GM19372 (cell line): ENCODE measurements at regions not wholly inside any gene's neighbourhood (a gene's known extent, or its start where the extent isn't known, plus 50 kb on each side); places are given as distances from the start of the nearest gene placed in this dataset.

ENCODE experiments used
- ATAC-seq: cut with Tn5 transposase; IDR thresholded peaks from one replicate; pipeline ENCODE4 v1.9.1; 2021; ENCODE audit warnings: mild to moderate bottlenecking, low read depth, moderate library complexity; ENCODE audit not compliant: unreplicated experiment

DNA sequence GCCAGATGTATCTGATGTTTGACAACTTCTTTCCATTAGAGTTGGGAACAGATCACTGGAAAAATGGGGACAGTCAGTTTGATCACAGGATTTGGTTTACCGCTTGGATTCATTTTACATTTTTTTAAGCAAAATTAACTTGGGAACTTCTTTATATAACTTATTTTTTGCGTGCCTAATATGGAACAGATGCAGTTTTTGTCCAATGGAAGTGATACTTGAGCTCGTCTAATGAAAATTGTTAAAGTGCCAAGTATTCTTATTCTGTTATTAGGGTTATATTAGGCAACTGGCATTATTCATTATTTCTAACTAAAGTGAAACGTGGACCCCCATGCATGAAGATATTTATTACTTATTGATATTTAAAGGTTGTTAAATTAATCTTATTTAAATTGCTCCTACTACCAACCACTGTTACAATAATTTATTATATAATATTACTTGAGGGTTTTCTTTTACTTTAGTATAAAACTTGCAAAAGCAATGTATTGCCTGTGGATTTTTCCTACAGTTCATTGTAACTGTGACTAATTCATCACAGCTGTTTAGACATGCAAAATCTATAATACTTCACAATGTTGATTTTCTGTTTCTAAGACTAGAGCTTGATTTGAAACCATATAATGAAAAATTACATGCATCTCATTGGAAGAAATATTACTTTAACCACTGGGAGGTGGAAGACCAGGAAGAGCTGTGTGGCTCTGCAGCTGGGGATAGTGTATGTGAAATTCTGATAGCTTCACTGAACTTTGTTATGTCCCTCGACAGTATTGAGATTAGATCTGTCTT lies 787.3 kb upstream of the WWC1 start:
- ATAC-seq: no peak

- no peak for ATAC-seq
These were observed 783.8 kb upstream of the WWC1 start for GRCh38 chr5:167507463-167508233.

DNA sequence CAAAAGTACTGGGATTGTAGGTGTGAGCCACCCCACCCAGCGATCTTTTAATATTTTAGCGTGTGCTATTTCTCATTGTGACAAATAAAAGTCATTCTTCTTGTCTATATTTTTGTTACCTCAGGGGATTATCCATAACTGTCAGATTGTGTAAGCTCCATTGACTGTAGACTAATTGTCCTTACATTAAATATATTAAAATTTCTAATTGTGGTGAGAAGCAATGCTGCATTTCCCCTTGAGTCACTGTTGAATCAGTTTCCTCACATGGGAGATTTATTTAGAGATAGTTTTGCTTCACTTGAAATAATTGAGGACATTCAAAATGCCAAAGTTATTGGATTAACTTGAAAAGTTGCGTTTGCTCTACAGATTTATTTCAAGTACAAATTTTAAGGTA lies 782.4 kb upstream of the WWC1 start:
- ATAC-seq: no peak

- no peak for ATAC-seq
These were observed 780.2 kb upstream of the WWC1 start for GRCh38 chr5:167511276-167511675.

DNA sequence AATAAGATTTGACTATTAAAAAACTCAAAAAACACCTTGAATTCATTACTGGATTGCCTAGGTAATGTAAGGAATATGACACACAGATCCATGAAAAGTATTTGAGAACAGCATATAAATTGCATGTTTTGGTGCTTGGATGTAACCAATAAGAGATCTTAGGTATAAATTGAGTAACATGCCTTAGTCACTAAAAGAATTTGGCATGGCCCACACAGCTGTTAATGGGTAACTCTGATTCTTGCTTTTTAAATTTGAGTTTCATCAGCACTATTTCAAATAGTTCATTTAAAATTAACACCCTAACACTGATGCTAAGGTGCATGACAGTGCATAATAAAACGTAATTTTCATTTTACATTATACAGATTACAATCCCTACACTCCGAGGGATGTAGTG lies 779.3 kb upstream of the WWC1 start:
- no peak for ATAC-seq

DNA sequence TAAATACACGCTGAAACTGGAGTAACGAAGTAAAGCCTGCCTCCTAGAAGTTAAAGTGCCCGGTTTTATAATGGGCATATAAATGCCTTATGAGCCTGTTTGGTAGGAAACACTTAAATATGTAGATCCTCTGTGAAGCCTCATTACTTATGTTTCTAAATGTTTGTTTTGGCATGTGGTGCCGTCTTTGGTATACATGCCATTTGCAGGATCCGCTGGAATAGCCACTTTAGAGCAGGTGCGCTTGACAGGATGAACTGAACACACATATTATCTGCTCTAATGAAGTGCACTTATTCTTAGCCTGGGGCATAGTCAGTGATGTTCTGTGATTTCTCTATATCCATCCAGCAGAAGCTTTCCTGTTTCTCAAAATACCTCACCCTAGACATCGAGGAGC lies 778.1 kb upstream of the WWC1 start:
- ATAC-seq: no peak

- no peak for ATAC-seq
These were observed 777.0 kb upstream of the WWC1 start for GRCh38 chr5:167514461-167514860.

DNA sequence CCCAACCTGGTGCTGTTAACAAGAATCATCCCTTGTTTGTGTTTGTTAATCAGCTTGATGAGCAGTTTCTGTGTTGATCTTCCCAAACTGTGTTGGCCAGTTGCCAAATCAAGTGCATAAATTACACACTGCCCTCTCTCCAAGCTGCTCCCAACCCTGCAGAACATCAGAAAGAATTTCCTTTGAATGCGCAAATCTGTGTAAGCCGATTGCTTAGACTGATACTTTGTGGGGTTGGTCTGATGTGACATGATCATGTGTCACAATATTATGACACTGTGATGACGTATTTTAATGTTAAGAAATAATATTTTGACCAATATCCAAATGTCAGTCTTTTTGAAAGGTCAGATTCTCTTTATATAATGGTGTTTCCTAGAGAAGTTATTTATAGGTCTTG lies 766.4 kb upstream of the WWC1 start:
- no peak for ATAC-seq

DNA sequence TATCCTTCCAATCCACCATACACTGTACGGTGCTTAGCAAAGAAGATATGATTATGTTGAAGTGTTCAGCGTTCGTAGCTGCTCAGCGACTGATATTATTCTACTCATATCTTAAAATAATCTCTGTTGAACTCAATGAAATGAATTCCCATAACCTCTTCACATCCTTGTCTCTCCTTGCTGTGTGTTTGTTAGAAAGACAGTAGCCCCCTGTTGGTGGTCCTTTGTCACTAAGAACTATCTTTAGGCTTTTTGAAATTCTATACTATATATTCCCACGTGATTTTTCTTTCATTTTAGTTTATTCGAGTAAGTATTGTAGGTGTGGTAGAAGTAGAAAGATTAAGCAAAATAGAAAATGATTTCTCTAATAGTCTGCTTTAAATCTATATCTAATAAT lies 762.8 kb upstream of the WWC1 start:
- no peak for ATAC-seq

GRCh38 chr5:167530548-167530947 lies 760.9 kb upstream of the WWC1 start:
- no peak for ATAC-seq

DNA sequence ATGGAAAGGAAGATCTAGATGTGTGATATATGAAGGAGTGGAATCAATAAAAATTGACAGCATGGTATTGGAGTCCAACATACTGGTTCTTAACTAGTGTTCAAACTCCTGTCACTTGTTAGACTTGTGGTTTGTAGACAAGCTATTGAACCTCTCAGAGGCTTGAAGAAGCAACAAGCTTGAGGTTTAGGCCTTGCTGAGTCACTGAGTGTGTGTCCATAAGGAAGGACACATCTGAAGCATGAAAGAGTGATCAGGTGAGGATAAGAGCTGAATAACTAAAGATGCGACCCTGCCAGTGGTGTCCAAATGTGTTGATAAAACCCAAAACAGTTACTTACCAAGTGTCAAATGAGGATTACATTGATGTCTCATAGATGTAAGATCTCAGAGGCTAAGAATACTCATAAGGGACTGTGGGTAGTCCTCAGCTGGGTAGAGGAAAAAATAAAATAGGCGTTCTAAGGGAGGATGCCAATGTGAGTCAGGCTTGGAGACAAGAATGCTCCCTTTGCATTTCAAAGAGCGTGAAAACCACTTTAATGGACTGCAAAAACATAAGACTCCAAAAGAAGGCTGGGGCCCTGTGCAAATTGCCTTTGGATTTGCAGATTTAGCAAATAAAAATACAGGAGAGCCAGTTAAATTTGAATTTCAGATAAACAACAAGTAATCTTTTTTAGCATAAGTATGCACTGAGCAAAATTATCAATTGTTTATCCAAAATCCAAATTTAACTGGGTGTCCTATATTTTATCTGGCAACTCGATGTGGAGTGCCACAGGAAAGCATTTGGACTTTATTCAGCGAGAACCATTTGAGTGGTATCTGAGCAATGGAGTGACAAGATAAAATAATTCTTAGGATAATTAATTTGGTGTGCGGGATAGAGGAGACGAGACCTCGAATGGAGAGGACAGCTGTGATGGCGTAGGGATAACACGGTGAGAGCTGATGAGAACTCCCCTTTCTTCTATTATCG lies 757.3 kb upstream of the WWC1 start:
- ATAC-seq: no peak

GRCh38 chr5:167539747-167540146 lies 751.7 kb upstream of the WWC1 start:
- ATAC-seq: no peak

DNA sequence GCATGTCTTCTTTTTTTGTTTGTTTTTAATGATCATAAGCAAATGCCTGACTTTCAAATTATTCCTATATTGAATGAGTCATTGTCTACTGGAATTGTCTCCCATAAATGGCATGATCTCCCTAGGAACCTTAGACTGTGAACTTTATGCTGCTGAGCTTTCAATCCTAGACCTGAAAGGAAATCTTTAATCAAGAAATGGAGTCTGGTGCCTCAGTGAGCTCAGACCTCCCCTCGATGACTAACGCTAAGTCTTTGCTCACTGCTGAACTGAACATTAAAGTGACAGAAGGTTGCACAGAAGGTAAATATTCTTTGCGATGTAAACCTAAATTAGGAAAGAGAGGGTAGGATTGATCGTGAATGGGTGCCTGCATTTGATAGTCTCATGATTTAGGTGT lies 745.2 kb upstream of the WWC1 start:
- ATAC-seq: no peak

DNA sequence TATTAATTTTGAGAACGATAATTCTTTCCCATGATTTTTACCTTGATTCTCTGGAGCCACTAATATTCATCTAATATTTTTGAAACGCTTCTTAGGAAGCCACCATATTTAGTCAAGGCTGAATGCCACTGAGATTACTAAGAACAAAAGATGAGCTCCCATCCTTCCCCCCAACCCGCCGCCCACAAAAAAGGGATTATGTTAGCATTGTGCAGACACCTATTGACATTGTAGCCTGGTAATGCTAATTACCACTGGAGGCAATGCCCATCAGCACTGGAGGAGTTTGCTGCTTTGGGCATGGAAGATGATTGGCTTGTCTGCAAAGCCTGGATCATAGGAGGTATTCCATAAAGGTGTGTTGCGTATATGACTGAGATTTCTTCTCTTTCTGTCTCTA lies 739.1 kb upstream of the WWC1 start:
- no peak for ATAC-seq

- no peak for ATAC-seq
These were observed 737.9 kb upstream of the WWC1 start for GRCh38 chr5:167553511-167553910.

- ATAC-seq: no peak
These were observed 736.7 kb upstream of the WWC1 start for GRCh38 chr5:167554564-167555290.

GRCh38 chr5:167555565-167556166 lies 735.8 kb upstream of the WWC1 start:
- no peak for ATAC-seq

- no peak for ATAC-seq
These were observed 734.1 kb upstream of the WWC1 start for GRCh38 chr5:167557359-167557758.

DNA sequence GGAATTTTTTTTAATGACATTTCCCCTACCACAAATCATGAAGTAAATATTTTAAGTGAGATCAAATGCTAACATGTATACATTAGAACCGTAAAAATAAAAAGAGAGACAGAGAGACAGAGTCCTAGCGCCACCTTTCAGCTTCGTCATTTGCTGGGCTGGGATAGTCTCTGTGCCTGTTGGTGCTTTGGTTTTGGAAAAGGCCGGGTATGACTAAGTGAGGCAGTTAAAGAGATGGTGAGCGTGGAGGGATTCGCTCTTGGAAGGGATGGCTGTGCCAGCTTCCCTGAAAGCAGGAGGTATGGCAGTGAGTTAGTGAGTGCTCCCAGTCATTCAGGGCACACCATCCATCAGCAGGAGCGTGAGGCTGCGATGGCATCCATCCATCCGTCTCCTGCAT lies 729.6 kb upstream of the WWC1 start:
- ATAC-seq: no peak

DNA sequence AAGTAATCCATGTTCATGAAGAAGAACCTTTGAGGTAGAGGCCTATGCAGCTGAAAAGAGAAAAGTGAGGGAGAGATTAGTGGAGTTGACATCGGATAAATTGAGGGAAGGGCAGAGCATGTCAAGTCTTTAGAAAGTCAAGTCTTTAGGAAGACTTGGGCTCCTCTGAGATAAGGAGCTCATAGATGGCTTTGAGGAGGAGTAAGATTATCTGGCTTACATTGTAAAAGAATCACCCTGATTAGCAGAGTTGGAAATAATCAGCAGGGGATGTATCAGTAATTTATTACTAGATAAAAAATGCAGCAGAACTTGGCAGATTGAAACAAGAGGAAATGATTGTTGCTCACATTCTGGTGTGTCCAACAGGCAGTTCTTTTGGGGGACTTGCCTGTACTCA lies 727.2 kb upstream of the WWC1 start:
- ATAC-seq: no peak
